ENCODE measurements at regions not wholly inside any gene's neighbourhood (a gene's known extent, or its start where the extent isn't known, plus 50 kb on each side); places are given as distances from the start of the nearest gene placed in this dataset.

- TF ChIP-seq CTCF (IDR thresholded peaks at IDR 0.05; ENCODE audit: low read depth, low read length, poor library complexity, severe bottlenecking) (no peak), EZH2phosphoT487 (IDR thresholded peaks at IDR 0.05; ENCODE audit: borderline replicate concordance, low read length) (no peak)
Measured at GRCh38 chr21:32920474-32920873, 105.3 kb upstream of the OLIG2 start.

Measured in DOHH2 (cell line).